Lung (tissue), 11 donors: ENCODE measurements at regions not wholly inside any gene's neighbourhood (a gene's known extent, or its start where the extent isn't known, plus 50 kb on each side); places are given as distances from the start of the nearest gene placed in this dataset.

Experiments
- ATAC-seq: fragments of 200-7000 bp; cut with Tn5 transposase; one replicate; pipeline ENCODE4 v1.9.1; 2020; ENCODE audit warnings: moderate number of reproducible peaks; ENCODE audit not compliant: insufficient read depth, low FRiP score
- DNase-seq, 3 donors: peaks; one replicate each; pipeline ENCODE4 v3.0.0-alpha.2; 2013 to 2017
- H3K27ac ChIP-seq, 2 donors: one replicate each; pipeline ENCODE4 v1.5.1; 2013; ENCODE audit warnings: mild to moderate bottlenecking in 2 of 2, moderate library complexity in 2 of 2, control low read depth in 1 of 2, inconsistent platforms in 1 of 2, low read depth in 1 of 2, low read length in 1 of 2
- H3K27me3 ChIP-seq, 3 donors: one replicate each; pipeline ENCODE4 v1.5.1; 2013; ENCODE audit warnings: low read length in 2 of 3; ENCODE audit not compliant: control insufficient read depth in 3 of 3, insufficient read depth in 3 of 3
- H3K36me3 ChIP-seq, 4 donors: one replicate each; pipeline ENCODE4 v1.5.1; 2013; ENCODE audit warnings: low read length in 4 of 4, mild to moderate bottlenecking in 1 of 4, moderate library complexity in 1 of 4; ENCODE audit not compliant: control insufficient read depth in 4 of 4, insufficient read depth in 4 of 4
- H3K4me1 ChIP-seq, 5 donors: one replicate each; pipeline ENCODE4 v1.5.1; 2013; ENCODE audit warnings: low read length in 5 of 5, mild to moderate bottlenecking in 2 of 5, moderate library complexity in 1 of 5; ENCODE audit not compliant: control insufficient read depth in 5 of 5, insufficient read depth in 5 of 5
- H3K4me3 ChIP-seq: one replicate; pipeline ENCODE4 v1.5.1; 2013; ENCODE audit warnings: mild to moderate bottlenecking, control low read depth, moderate library complexity
- H3K9ac ChIP-seq, 2 donors: one replicate each; pipeline ENCODE4 v1.5.1; 2013; ENCODE audit warnings: low read length in 2 of 2, control low read depth in 1 of 2; ENCODE audit not compliant: insufficient read depth in 1 of 2
- H3K9me3 ChIP-seq, 4 donors: one replicate each; pipeline ENCODE4 v1.5.1; 2013; ENCODE audit warnings: low read length in 3 of 4, mild to moderate bottlenecking in 1 of 4, moderate library complexity in 1 of 4; ENCODE audit not compliant: control insufficient read depth in 4 of 4, insufficient read depth in 3 of 4
- WGBS, 2 donors: extraction: QIAGEN DNeasy Blood & Tissue Kit; methylation state at CpG; one replicate each; pipeline ENCODE4 v1.1.7; 2013; 5-methylcytosine and 5-hydroxymethylcytosine counted together
- TF ChIP-seq, protein P1 (sequence below): IDR thresholded peaks from 2 replicates; pipeline ENCODE4 v1.5.1; 2012; ENCODE audit warnings: mild to moderate bottlenecking; ENCODE audit errors: control extremely low read depth, extremely low read depth
- donor health status: control.
- donor health status: control.
- donor health status: Bipolar disorder and iron deficiency.
- donor health status: healthy.
- donor health status: DM: yes; HTN: yes; CAD: no.

DNA sequence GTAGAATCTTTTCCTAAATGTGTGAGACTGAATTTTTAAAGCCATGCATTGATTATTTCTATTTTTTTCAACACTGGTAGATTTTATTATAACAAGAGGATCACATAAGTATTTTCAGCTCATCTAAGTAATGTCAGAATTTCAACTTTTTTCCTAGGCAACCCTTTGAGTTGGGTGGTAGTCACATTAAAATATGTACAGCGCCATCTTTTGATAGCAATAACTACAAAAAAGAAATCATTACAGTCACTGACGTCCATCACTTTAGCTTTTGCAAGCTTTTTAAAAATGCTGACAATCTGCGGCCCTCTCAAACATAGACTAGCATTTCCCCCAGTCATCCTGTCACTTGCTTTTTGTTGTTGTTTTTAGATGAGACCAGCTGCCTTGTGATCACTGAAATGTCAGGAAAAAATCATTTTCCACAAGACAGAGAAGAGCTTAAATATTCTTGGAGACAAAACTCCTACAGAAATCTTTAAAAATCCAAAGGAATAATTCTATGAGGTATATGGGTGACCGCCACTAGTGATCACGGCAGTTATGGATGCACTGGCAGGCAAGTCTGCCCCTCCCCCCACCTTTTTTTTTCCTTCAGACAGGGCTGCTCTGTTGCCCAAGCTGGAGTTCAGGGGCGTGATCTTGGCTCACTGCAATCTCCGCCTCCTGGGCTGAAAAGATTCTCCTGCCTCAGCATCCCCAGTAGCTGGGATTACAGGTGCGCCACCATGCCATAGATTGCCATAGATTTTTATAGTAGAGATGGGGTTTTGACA lies 384.0 kb upstream of the KCNMB2 start:
- H3K9ac ChIP-seq: no peak overlapping the region
- H3K9me3 ChIP-seq: peaks cover 0 to 1% (median 0%) of the 10 kb centered on the region in 4 donors
- H3K4me3 ChIP-seq: no peak overlapping the region
- TF ChIP-seq, protein P1, sequence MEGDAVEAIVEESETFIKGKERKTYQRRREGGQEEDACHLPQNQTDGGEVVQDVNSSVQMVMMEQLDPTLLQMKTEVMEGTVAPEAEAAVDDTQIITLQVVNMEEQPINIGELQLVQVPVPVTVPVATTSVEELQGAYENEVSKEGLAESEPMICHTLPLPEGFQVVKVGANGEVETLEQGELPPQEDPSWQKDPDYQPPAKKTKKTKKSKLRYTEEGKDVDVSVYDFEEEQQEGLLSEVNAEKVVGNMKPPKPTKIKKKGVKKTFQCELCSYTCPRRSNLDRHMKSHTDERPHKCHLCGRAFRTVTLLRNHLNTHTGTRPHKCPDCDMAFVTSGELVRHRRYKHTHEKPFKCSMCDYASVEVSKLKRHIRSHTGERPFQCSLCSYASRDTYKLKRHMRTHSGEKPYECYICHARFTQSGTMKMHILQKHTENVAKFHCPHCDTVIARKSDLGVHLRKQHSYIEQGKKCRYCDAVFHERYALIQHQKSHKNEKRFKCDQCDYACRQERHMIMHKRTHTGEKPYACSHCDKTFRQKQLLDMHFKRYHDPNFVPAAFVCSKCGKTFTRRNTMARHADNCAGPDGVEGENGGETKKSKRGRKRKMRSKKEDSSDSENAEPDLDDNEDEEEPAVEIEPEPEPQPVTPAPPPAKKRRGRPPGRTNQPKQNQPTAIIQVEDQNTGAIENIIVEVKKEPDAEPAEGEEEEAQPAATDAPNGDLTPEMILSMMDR: no peak
- 88 to 89% methylated on average over 8 of the region's 8 CpGs for WGBS, 2 donors
- DNase-seq: peak in 2 of 3 donors; percentile 17 to 31
- ATAC-seq: no peak
- H3K4me1 ChIP-seq: no peaks in the 10 kb centered on the region
- no peaks in the 10 kb centered on the region for H3K36me3 ChIP-seq
- no peaks in the 10 kb centered on the region for H3K27me3 ChIP-seq
- no peak overlapping the region for H3K27ac ChIP-seq

DNA sequence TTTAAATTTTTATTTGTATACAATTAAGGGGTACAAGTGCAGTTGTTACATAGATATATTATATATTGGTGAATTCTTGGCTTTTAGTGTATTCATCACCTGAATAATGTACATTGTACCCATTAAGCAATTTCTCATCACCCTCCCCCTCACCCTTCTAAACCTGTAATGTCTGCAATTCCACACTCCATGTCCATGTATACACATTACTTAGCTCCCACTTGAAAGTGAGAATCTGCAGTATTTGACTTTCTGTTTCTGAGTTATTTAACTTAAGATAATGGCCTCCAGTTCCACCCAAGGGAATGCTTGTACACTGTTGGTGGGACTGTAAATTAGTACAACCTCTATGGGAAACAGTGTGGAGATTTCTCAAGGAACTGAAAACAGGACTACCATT lies 383.2 kb upstream of the KCNMB2 start:
- Histone ChIP-seq H3K9me3 (peaks cover 0 to 1% (median 0%) of the 10 kb centered on the region in 4 donors), H3K36me3 (no peaks in the 10 kb centered on the region), H3K4me3 (no peak overlapping the region), H3K27me3 (no peaks in the 10 kb centered on the region), H3K27ac (no peak overlapping the region), H3K4me1 (no peaks in the 10 kb centered on the region), H3K9ac (no peak overlapping the region)
- TF ChIP-seq, protein P1: no peak
- DNase-seq (peak in 1 of 3 donors; percentile 35), ATAC-seq (no peak)

DNA sequence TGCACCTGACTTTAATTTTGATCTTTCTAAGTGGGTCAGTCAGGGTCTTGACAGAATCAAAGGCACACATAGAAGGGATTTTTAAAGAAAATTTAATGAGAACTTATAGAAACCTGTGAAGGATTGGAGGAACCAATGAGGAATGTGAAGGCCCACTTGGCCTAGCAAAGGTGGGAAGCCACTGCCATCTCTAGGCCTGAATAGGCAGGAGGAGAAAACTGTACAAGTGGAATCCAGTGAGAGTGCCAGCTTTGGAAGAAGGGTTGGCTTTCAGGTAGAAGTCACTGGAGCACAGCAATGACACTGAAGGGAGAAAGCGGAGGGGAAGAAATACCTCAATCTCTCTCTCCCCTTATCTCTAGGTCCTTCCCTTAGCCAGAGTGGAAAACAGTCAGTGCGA lies 380.7 kb upstream of the KCNMB2 start:
- Histone ChIP-seq H3K4me3 (no peak overlapping the region), H3K9ac (no peak overlapping the region), H3K4me1 (peaks cover 0 to 5% (median 0%) of the 10 kb centered on the region in 5 donors), H3K27me3 (no peaks in the 10 kb centered on the region), H3K9me3 (no peaks in the 10 kb centered on the region), H3K27ac (no peak overlapping the region), H3K36me3 (no peaks in the 10 kb centered on the region)
- DNase-seq (no peak), ATAC-seq (no peak)
- WGBS, 2 donors: 98 to 100% methylated on average over 2 of the region's 2 CpGs
- TF ChIP-seq, protein P1: no peak
